Esophagus muscularis mucosa (tissue), 4 donors: ENCODE measurements at regions not wholly inside any gene's neighbourhood (a gene's known extent, or its start where the extent isn't known, plus 50 kb on each side); places are given as distances from the start of the nearest gene placed in this dataset.

Source experiments
- CTCF ChIP-seq, 3 experiments: fragments of 200-600 bp in 2 of 3; fragments of 450-650 bp in 1 of 3; sonication (generic) in 2 of 3; IDR thresholded peaks; one replicate each; pipeline ENCODE4 v1.5.1; 2017 to 2019; ENCODE audit warnings: antibody characterized with exemption in 3 of 3, mild to moderate bottlenecking in 2 of 3, moderate library complexity in 1 of 3
- EP300 ChIP-seq: sonication (generic); formaldehyde crosslinking; IDR thresholded peaks from one replicate; pipeline ENCODE4 v1.6.1; 2017; ENCODE audit warnings: antibody characterized with exemption
- POLR2A ChIP-seq: fragments of 450-650 bp; IDR thresholded peaks from one replicate; pipeline ENCODE4 v1.6.1; 2017; ENCODE audit warnings: antibody characterized with exemption, moderate library complexity, mild to moderate bottlenecking, low read depth
- POLR2AphosphoS5 ChIP-seq, 2 donors: sonication (generic); formaldehyde crosslinking; IDR thresholded peaks; one replicate each; pipeline ENCODE4 v1.6.1; 2017; ENCODE audit warnings: antibody characterized with exemption in 2 of 2

GRCh38 chr4:43362875-43363636 is 470.5 kb downstream of the GRXCR1 start:
- TF ChIP-seq CTCF (IDR thresholded peaks at IDR 0.05) (no peak), POLR2AphosphoS5 (IDR thresholded peaks at IDR 0.05) (no peak), POLR2A (no peak), EP300 (no peak)
